Smooth muscle cell (in vitro differentiated cells): ENCODE measurements at regions not wholly inside any gene's neighbourhood (a gene's known extent, or its start where the extent isn't known, plus 50 kb on each side); places are given as distances from the start of the nearest gene placed in this dataset.

ENCODE experiments used
- DNase-seq: peaks from one replicate; lab custom pipeline; 2025; ENCODE audit not compliant: unreplicated experiment; lab: John Stamatoyannopoulos, UW
- H2AFZ ChIP-seq: fragments of 200-600 bp; sonication (generic); 2 replicates; pipeline ENCODE4 v1.6.0; 2016; ENCODE audit warnings: antibody characterized with exemption, low read depth, mild to moderate bottlenecking
- H3F3A ChIP-seq: fragments of 200-600 bp; sonication (generic); 2 replicates; pipeline ENCODE4 v1.6.0; 2017; ENCODE audit warnings: antibody characterized with exemption, low read depth
- H3K27ac ChIP-seq: fragments of 200-600 bp; sonication (generic); 2 replicates; pipeline ENCODE4 v1.5.1; 2016; ENCODE audit warnings: low read depth, mild to moderate bottlenecking
- H3K27me3 ChIP-seq: fragments of 200-600 bp; sonication (generic); 2 replicates; pipeline ENCODE4 v1.6.1; 2016; ENCODE audit warnings: low read depth, mild to moderate bottlenecking
- H3K36me3 ChIP-seq: fragments of 200-600 bp; sonication (generic); 2 replicates; pipeline ENCODE4 v1.5.1; 2016; ENCODE audit warnings: low read depth
- H3K4me1 ChIP-seq: fragments of 200-600 bp; sonication (generic); 2 replicates; pipeline ENCODE4 v1.5.1; 2016; ENCODE audit warnings: low read depth
- H3K4me2 ChIP-seq: fragments of 200-600 bp; sonication (generic); 2 replicates; pipeline ENCODE4 v1.6.0; 2016; ENCODE audit warnings: mild to moderate bottlenecking
- H3K4me3 ChIP-seq: fragments of 200-600 bp; sonication (generic); 2 replicates; pipeline ENCODE4 v1.5.1; 2016; ENCODE audit warnings: mild to moderate bottlenecking
- H3K79me2 ChIP-seq: fragments of 200-600 bp; sonication (generic); 2 replicates; pipeline ENCODE4 v1.6.0; 2016; ENCODE audit warnings: low read depth, mild to moderate bottlenecking
- H3K9ac ChIP-seq: fragments of 200-600 bp; sonication (generic); 2 replicates; pipeline ENCODE4 v1.6.0; 2016; ENCODE audit warnings: low read depth
- H3K9me3 ChIP-seq: fragments of 200-600 bp; sonication (generic); replicated peaks from 2 replicates; pipeline ENCODE4 v1.5.1; 2016; ENCODE audit warnings: low read depth
- H4K20me1 ChIP-seq: fragments of 200-600 bp; sonication (generic); 2 replicates; pipeline ENCODE4 v1.6.0; 2016; ENCODE audit warnings: low read depth
- CTCF ChIP-seq: fragments of 200-600 bp; sonication (generic); IDR thresholded peaks from 2 replicates; pipeline ENCODE4 v1.5.1; 2017; ENCODE audit warnings: borderline replicate concordance, mild to moderate bottlenecking, antibody characterized with exemption; ENCODE audit not compliant: insufficient read depth, poor library complexity, severe bottlenecking
- WGBS: methylation state at CpG from one replicate; pipeline ENCODE4 v1.1.7; 2016; ENCODE audit warnings: low lambda C conversion rate; 5-methylcytosine and 5-hydroxymethylcytosine counted together

DNA sequence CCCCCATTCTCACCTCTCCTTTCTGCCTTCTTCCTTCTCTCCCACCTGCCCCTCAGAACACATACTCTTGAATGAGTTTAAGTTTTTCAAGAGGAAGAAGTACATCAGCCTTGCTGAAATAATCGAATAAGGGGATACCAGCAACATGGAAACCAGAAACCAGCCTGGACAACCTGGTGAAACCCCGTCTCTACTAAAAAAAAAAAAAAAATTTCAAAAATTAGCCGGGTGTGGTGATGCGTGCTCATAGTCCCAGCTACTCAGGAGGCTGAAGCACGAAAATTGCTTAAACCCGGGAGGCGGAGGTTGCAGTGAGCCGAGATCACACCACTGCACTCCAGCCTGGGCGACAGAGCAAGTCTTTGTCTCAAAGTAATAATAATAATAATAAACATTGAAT is 75.0 kb upstream of the SLC1A4 start:
- Histone ChIP-seq H3F3A (no peaks in the 10 kb centered on the region), H3K27ac (no peak overlapping the region), H3K9me3 (no peaks in the 10 kb centered on the region), H3K4me2 (no peak overlapping the region), H3K4me1 (no peaks in the 10 kb centered on the region), H3K9ac (no peak overlapping the region), H2AFZ (no peak overlapping the region), H4K20me1 (no peaks in the 10 kb centered on the region), H3K4me3 (no peak overlapping the region), H3K36me3 (no peaks in the 10 kb centered on the region), H3K27me3 (no peaks in the 10 kb centered on the region), H3K79me2 (no peaks in the 10 kb centered on the region)
- no peak for TF ChIP-seq CTCF
- WGBS, result 86% methylated on average over 9 of the region's 9 CpGs
- DNase-seq, result no peak

DNA sequence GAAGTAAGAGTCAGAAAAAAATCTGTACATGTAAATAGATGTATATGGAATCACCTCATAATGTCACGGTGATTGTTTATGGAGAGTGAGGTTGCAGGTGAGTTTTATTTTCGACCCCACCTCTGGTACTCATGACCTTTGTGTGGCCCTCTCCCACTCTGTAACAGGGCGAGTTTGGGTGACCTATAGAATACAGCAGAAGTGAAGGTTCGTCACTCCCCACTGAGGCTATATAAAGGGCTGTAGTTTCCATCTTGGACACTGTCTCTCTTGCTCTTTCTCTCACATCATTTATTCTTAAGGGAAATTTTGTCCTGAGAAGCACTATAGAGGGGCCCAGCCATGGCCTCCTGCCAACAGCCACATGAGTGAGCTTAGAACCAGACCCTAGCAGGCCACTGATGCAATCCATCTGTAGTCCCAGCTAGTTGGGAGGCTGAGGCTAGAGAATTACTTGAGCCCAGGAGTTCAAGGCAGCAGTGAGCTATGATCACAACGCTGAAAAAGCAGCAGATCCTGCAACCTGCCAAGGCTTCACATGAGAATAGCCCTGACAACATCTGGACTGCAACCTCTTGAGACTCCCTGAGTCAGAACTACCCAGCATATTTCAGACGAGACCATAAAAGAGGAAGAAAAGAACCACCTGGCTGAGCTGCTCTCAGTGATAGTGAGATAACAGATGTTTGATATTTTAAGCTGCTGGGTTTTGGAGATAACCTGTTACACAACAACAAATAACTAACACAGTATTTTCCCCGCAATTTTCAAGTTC is 74.3 kb upstream of the SLC1A4 start:
- Histone ChIP-seq H3K27me3 (no peaks in the 10 kb centered on the region), H2AFZ (no peak overlapping the region), H3K79me2 (no peaks in the 10 kb centered on the region), H3K4me2 (no peak overlapping the region), H3K4me3 (no peak overlapping the region), H3K9ac (no peak overlapping the region), H3K9me3 (no peaks in the 10 kb centered on the region), H3K27ac (no peak overlapping the region), H3F3A (no peaks in the 10 kb centered on the region), H3K4me1 (no peaks in the 10 kb centered on the region), H4K20me1 (no peaks in the 10 kb centered on the region), H3K36me3 (no peaks in the 10 kb centered on the region)
- WGBS, result 80% methylated on average over 7 of the region's 7 CpGs
- no peak for TF ChIP-seq CTCF
- no peak for DNase-seq

DNA sequence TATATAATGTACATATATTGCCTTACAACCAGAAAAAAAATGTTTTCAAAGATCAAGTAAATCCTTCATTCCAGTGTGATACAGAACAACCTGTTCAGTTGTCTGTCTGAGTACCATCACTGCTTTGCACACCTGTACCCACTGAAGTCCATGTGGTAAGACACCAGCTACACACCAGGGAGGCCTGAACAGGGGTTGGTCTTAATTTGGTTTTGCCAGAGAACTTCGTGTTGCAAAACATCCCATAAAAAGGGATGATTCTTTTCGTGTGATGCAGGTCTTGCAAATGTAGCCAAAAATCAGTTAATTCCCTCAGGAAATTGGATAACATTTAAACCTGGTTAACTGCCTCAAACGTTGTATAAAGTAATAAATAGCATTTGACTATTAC is 73.7 kb upstream of the SLC1A4 start:
- TF ChIP-seq CTCF, result no peak

More for the DNA sequence above, 73.7 kb upstream of the SLC1A4 start:
- no peaks in the 10 kb centered on the region for H3K27me3 ChIP-seq
- H3K9me3 ChIP-seq, result no peaks in the 10 kb centered on the region
- no peak overlapping the region for H2AFZ ChIP-seq
- H3K4me2 ChIP-seq, result no peak overlapping the region
- H3F3A ChIP-seq, result no peaks in the 10 kb centered on the region
- H3K79me2 ChIP-seq, result no peaks in the 10 kb centered on the region
- no peak overlapping the region for H3K9ac ChIP-seq
- DNase-seq, result no peak
- no peaks in the 10 kb centered on the region for H4K20me1 ChIP-seq
- H3K4me3 ChIP-seq, result no peak overlapping the region
- WGBS, result 54% methylated on average over 3 of the region's 3 CpGs
- H3K4me1 ChIP-seq, result no peaks in the 10 kb centered on the region
- H3K36me3 ChIP-seq, result no peaks in the 10 kb centered on the region
- H3K27ac ChIP-seq, result no peak overlapping the region
